SIG-M5 treated with dmso at 0.1 percent for 504 hours (cell line): ENCODE measurements at regions not wholly inside any gene's neighbourhood (a gene's known extent, or its start where the extent isn't known, plus 50 kb on each side); places are given as distances from the start of the nearest gene placed in this dataset.
"Not testable (repeated sequence)": the region's sequence is repeated elsewhere in the genome, so short reads cannot be mapped to it uniquely, and the experiment has no call there.

Experiments
- DNase-seq: peaks from one replicate; lab custom pipeline; 2025; ENCODE audit not compliant: unreplicated experiment; lab: John Stamatoyannopoulos, UW

GRCh38 chr6:3961581-3962215, 112.5 kb downstream of the FAM50B start:
- no peak for DNase-seq

- DNase-seq, result no peak
Observed at GRCh38 chr6:3962291-3963280, 113.4 kb downstream of the FAM50B start.

GRCh38 chr6:3963426-3963825, 114.3 kb downstream of the FAM50B start:
- no peak for DNase-seq

- DNase-seq, result no peak
Observed at GRCh38 chr6:3965071-3965718, 113.7 kb downstream of the FAM217A start.

- DNase-seq, result no peak
Observed at GRCh38 chr6:3966426-3966825, 112.5 kb downstream of the FAM217A start.

GRCh38 chr6:3970097-3970496, 108.8 kb downstream of the FAM217A start:
- no peak for DNase-seq

- not testable (repeated sequence) for DNase-seq
Observed at GRCh38 chr6:3973152-3973551, 105.8 kb downstream of the FAM217A start.

GRCh38 chr6:3977875-3978711, 100.8 kb downstream of the FAM217A start:
- DNase-seq, result peak; percentile 78

GRCh38 chr6:3978966-3979365, 100.0 kb downstream of the FAM217A start:
- not testable (repeated sequence) for DNase-seq

- DNase-seq, result no peak
Observed at GRCh38 chr6:3981917-3982316, 97.0 kb downstream of the FAM217A start.

- no peak for DNase-seq
Observed at GRCh38 chr6:3983778-3984177, 95.2 kb downstream of the FAM217A start.

GRCh38 chr6:3984494-3984893, 94.4 kb downstream of the FAM217A start:
- DNase-seq, result no peak

- no peak for DNase-seq
Observed at GRCh38 chr6:3986241-3986640, 92.7 kb downstream of the FAM217A start.

GRCh38 chr6:3987053-3987452, 91.9 kb downstream of the FAM217A start:
- DNase-seq, result no peak

GRCh38 chr6:3987576-3987975, 91.4 kb downstream of the FAM217A start:
- no peak for DNase-seq

GRCh38 chr6:3990692-3991491, 88.0 kb downstream of the FAM217A start:
- peak; percentile 55 for DNase-seq

GRCh38 chr6:3991941-3992340, 87.0 kb downstream of the FAM217A start:
- no peak for DNase-seq

GRCh38 chr6:3996349-3996748, 82.6 kb downstream of the FAM217A start:
- DNase-seq, result no peak

- DNase-seq, result no peak
Observed at GRCh38 chr6:3997177-3997770, 81.7 kb downstream of the FAM217A start.
